ENCODE measurements at regions not wholly inside any gene's neighbourhood (a gene's known extent, or its start where the extent isn't known, plus 50 kb on each side); places are given as distances from the start of the nearest gene placed in this dataset.

GRCh38 chr2:417006-417405, 129.1 kb upstream of the ALKAL2 start:
- Mint-ChIP-seq H3K9me3 (peaks cover 34% of the 10 kb centered on the region), H3K4me1 (ENCODE audit: low read depth) (no peaks in the 10 kb centered on the region), H3K4me3 (no peak overlapping the region), H3K36me3 (ENCODE audit: low read depth) (peaks cover 7% of the 10 kb centered on the region; the same call in 1 of the 2 replicates), H3K27me3 (ENCODE audit: insufficient read depth) (no peaks in the 10 kb centered on the region), H3K27ac (no peak overlapping the region)
- no peak for DNase-seq
- TF ChIP-seq CTCF (IDR thresholded peaks at IDR 0.05): no peak

- Mint-ChIP-seq H3K27ac (no peak overlapping the region), H3K27me3 (ENCODE audit: insufficient read depth) (no peaks in the 10 kb centered on the region), H3K4me1 (ENCODE audit: low read depth) (no peaks in the 10 kb centered on the region), H3K9me3 (peaks cover 33% of the 10 kb centered on the region), H3K4me3 (no peak overlapping the region), H3K36me3 (ENCODE audit: low read depth) (no peaks in the 10 kb centered on the region; the same call in 1 of the 2 replicates)
- TF ChIP-seq CTCF (IDR thresholded peaks at IDR 0.05): no peak
- DNase-seq: no peak
These were observed 128.2 kb upstream of the ALKAL2 start for GRCh38 chr2:415986-416610.

- Mint-ChIP-seq H3K4me3 (no peak overlapping the region), H3K4me1 (ENCODE audit: low read depth) (no peaks in the 10 kb centered on the region), H3K9me3 (peaks cover 56% of the 10 kb centered on the region), H3K27ac (no peak overlapping the region), H3K27me3 (ENCODE audit: insufficient read depth) (peaks cover 2% of the 10 kb centered on the region; the same call in 1 of the 2 replicates), H3K36me3 (ENCODE audit: low read depth) (peaks cover 5% of the 10 kb centered on the region; the same call in 1 of the 2 replicates)
- no peak for TF ChIP-seq CTCF (IDR thresholded peaks at IDR 0.05)
- no peak for DNase-seq
These were observed 121.6 kb upstream of the ALKAL2 start for GRCh38 chr2:409523-409922.

GRCh38 chr2:407630-408029, 119.7 kb upstream of the ALKAL2 start:
- TF ChIP-seq CTCF (IDR thresholded peaks at IDR 0.05): no peak
- H3K9me3 Mint-ChIP-seq: peaks cover 69% of the 10 kb centered on the region

GRCh38 chr2:406876-407275, 119.0 kb upstream of the ALKAL2 start:
- H3K9me3 Mint-ChIP-seq: peaks cover 68% of the 10 kb centered on the region
- no peak overlapping the region for H3K4me3 Mint-ChIP-seq
- no peaks in the 10 kb centered on the region for H3K4me1 Mint-ChIP-seq (ENCODE audit: low read depth)
- peaks cover 2% of the 10 kb centered on the region for H3K27me3 Mint-ChIP-seq (ENCODE audit: insufficient read depth)
- no peak overlapping the region for H3K27ac Mint-ChIP-seq
- H3K36me3 Mint-ChIP-seq (ENCODE audit: low read depth): peaks cover 5% of the 10 kb centered on the region; the same call in 1 of the 2 replicates
- DNase-seq: no peak
- no peak for TF ChIP-seq CTCF (IDR thresholded peaks at IDR 0.05)

More at GRCh38 chr2:407630-408029, 119.7 kb upstream of the ALKAL2 start:
- Mint-ChIP-seq H3K4me3 (no peak overlapping the region), H3K27me3 (ENCODE audit: insufficient read depth) (peaks cover 2% of the 10 kb centered on the region), H3K27ac (no peak overlapping the region), H3K36me3 (ENCODE audit: low read depth) (peaks cover 5% of the 10 kb centered on the region; the same call in 1 of the 2 replicates), H3K4me1 (ENCODE audit: low read depth) (no peaks in the 10 kb centered on the region)
- DNase-seq: no peak

Data from HFFc6 (cell line).